GM12878 (cell line): ENCODE measurements at regions not wholly inside any gene's neighbourhood (a gene's known extent, or its start where the extent isn't known, plus 50 kb on each side); places are given as distances from the start of the nearest gene placed in this dataset.

Source experiments
- ATAC-seq: fragments of 200-7000 bp; cut with Tn5 transposase; 3 replicates; pipeline ENCODE4 v1.9.1; 2020; ENCODE audit warnings: mild to moderate bottlenecking, moderate library complexity
- BruUV-seq: library from RNA; stranded (reverse); fragments of 400-500 nt; replicated peaks from 2 replicates; lab custom pipeline; 2021; lab: Mats Ljungman, UMichigan
- CTCF ChIA-PET: fragments of 300-600 bp; sonication (Branson Sonifier 250); formaldehyde crosslinking; extraction: SDS; loops from one replicate; lab custom pipeline; 2021; ENCODE audit warnings: inconsistent platforms; lab: Yijun Ruan, JAX
- POLR2A ChIA-PET: fragments of 350-600 bp; formaldehyde crosslinking; extraction: SDS; loops from one replicate; lab custom pipeline; 2021; ENCODE audit warnings: inconsistent platforms; lab: Charles Lee
- RAD21 ChIA-PET: fragments of 300-600 bp; sonication (Branson Sonifier 250); formaldehyde crosslinking; loops from one replicate; lab custom pipeline; 2023; ENCODE audit warnings: antibody characterized with exemption; ENCODE audit not compliant: unreplicated experiment; lab: Charles Lee
- SMC1A ChIA-PET: fragments of 300-600 bp; sonication (Branson Sonifier 250); formaldehyde crosslinking; loops from one replicate; lab custom pipeline; 2023; ENCODE audit not compliant: unreplicated experiment, uncharacterized antibody; lab: Charles Lee
- DNase-seq: peaks from one replicate; pipeline ENCODE4 v3.0.0-alpha.2; 2011; ENCODE audit warnings: low read depth, low spot score
- FAIRE-seq: peaks from 3 replicates; lab custom pipeline; 2011; peaks lifted over from hg19 to GRCh38; lab: Jason Lieb, UNC
- H2AFZ ChIP-seq: 2 replicates; pipeline ENCODE4 v1.6.0; 2011; ENCODE audit warnings: low read depth, low read length, control low read depth; ENCODE audit not compliant: control insufficient read depth
- H3K27ac ChIP-seq: 2 replicates; pipeline ENCODE4 v1.5.1; 2011; ENCODE audit warnings: control low read depth; ENCODE audit not compliant: control insufficient read depth, insufficient read depth
- H3K27me3 ChIP-seq, 2 experiments: replicated peaks in 1 of 2; 2 replicates each; pipeline versions ENCODE4 v1.6.0 to v1.6.1; 2011; ENCODE audit warnings: low read length in 1 of 2; ENCODE audit not compliant: control insufficient read depth in 2 of 2, insufficient read depth in 2 of 2
- H3K36me3 ChIP-seq, 2 experiments: 2 replicates each; pipeline ENCODE4 v1.5.1; 2011; ENCODE audit warnings: low read length in 1 of 2; ENCODE audit not compliant: control insufficient read depth in 2 of 2, insufficient read depth in 2 of 2
- H3K4me1 ChIP-seq: 2 replicates; pipeline ENCODE4 v1.6.1; 2011; ENCODE audit warnings: mild to moderate bottlenecking, low read length, moderate library complexity, mixed read lengths; ENCODE audit not compliant: control insufficient read depth, insufficient read depth
- H3K4me2 ChIP-seq: 2 replicates; pipeline ENCODE4 v1.6.0; 2011; ENCODE audit warnings: control low read depth; ENCODE audit not compliant: control insufficient read depth, insufficient read depth
- H3K4me3 ChIP-seq: fragments of 200-600 bp; sonication (generic); 2 replicates; pipeline ENCODE4 v1.5.1; 2016
- H3K79me2 ChIP-seq: 2 replicates; pipeline ENCODE4 v1.6.0; 2011; ENCODE audit warnings: low read length; ENCODE audit not compliant: control insufficient read depth, insufficient read depth
- H3K9ac ChIP-seq: 2 replicates; pipeline ENCODE4 v1.8.0; 2011; ENCODE audit warnings: low read length, control low read depth, mixed read lengths; ENCODE audit not compliant: control insufficient read depth, insufficient read depth
- H3K9me3 ChIP-seq: replicated peaks from 3 replicates; pipeline ENCODE4 v1.5.1; 2011; ENCODE audit warnings: mild to moderate bottlenecking, low read length; ENCODE audit not compliant: control insufficient read depth, insufficient read depth
- H4K20me1 ChIP-seq: 2 replicates; pipeline ENCODE4 v1.6.0; 2011; ENCODE audit not compliant: control insufficient read depth, insufficient read depth
- BCL11A ChIP-seq: IDR thresholded peaks from 2 replicates; pipeline ENCODE4 v1.6.1; 2011; ENCODE audit warnings: low read depth, low read length
- CEBPB ChIP-seq, 2 experiments: fragments of 150-350 bp in 1 of 2; IDR thresholded peaks; 2 replicates each; pipeline ENCODE4 v1.6.1; 2012 to 2014; ENCODE audit warnings: low read depth in 2 of 2, low read length in 2 of 2, borderline replicate concordance in 1 of 2, inconsistent platforms in 1 of 2
- CHD1 ChIP-seq: IDR thresholded peaks from 2 replicates; pipeline ENCODE4 v1.6.1; 2012; ENCODE audit warnings: low read depth, low read length, improper control_type of control experiment
- MTA2 ChIP-seq: fragments of 450-650 bp; IDR thresholded peaks from 2 replicates; pipeline ENCODE4 v1.6.1; 2016; ENCODE audit warnings: low read depth, mild to moderate bottlenecking, moderate library complexity
- SIN3A ChIP-seq: IDR thresholded peaks from 2 replicates; pipeline ENCODE4 v1.6.1; 2012; ENCODE audit warnings: low read depth, low read length, improper control_type of control experiment
- TCF12 ChIP-seq: IDR thresholded peaks from 2 replicates; pipeline ENCODE4 v1.6.1; 2011; ENCODE audit warnings: low read depth, mild to moderate bottlenecking, low read length
- YY1 ChIP-seq: IDR thresholded peaks from 2 replicates; pipeline ENCODE4 v1.6.1; 2011; ENCODE audit warnings: low read depth, mild to moderate bottlenecking, low read length
- ZBTB40 ChIP-seq: fragments of 450-650 bp; IDR thresholded peaks from 2 replicates; pipeline ENCODE4 v1.6.1; 2016; ENCODE audit warnings: mild to moderate bottlenecking, moderate library complexity, borderline replicate concordance
- ZSCAN29 ChIP-seq: fragments of 450-650 bp; IDR thresholded peaks from 2 replicates; pipeline ENCODE4 v1.6.1; 2017; ENCODE audit warnings: mild to moderate bottlenecking, moderate library complexity
- WGBS: methylation state at CpG from one replicate; pipeline ENCODE4 v1.1.6; 2016; ENCODE audit warnings: low lambda C conversion rate; ENCODE audit not compliant: insufficient replicate concordance, insufficient coverage; ENCODE audit errors: missing lambda C conversion rate; 5-methylcytosine and 5-hydroxymethylcytosine counted together
- in situ Hi-C: fragments of 300-500 bp; cut with MboI; formaldehyde crosslinking; loops from 9 replicates; pipeline ENCODE4 v1.14.3; 2018; ENCODE audit warnings: mixed read lengths
- intact Hi-C: fragments of 100-400 bp; cut with micrococcal nuclease; formaldehyde crosslinking; loops from one replicate; pipeline ENCODE4 v1.14.2; 2022; ENCODE audit not compliant: unreplicated experiment

- in situ Hi-C loops = no loop called here
- Histone ChIP-seq H3K9ac (no peak overlapping the region), H3K9me3 (no peaks in the 10 kb centered on the region), H3K4me3 (no peak overlapping the region), H2AFZ (no peak overlapping the region), H3K79me2 (no peaks in the 10 kb centered on the region)
- no peak for DNase-seq
- intact Hi-C loops = no loop called here
- TF ChIP-seq ZBTB40 (no peak), MTA2 (no peak), SIN3A (no peak), YY1 (no peak), ZSCAN29 (no peak), CHD1 (no peak), CEBPB (IDR thresholded peaks at IDR 0.05; ENCODE audit: borderline replicate concordance in 1 of 2, low read depth in 2 of 2, low read length in 2 of 2) (no peak), TCF12 (no peak), BCL11A (no peak)
- TF ChIP-seq, all 136 proteins: peak for 0
- no peak for FAIRE-seq
- H3K27ac ChIP-seq = no peak overlapping the region
- no peaks in the 10 kb centered on the region; a peak in 1 of 4 replicates for H3K27me3 ChIP-seq
- ChIA-PET SMC1A (no interaction called here), CTCF (no interaction called here), RAD21 (no interaction called here), POLR2A (no interaction called here)
- no peaks in the 10 kb centered on the region for H3K4me1 ChIP-seq
- WGBS = 0% methylated on average over 3 of the region's 3 CpGs
- ATAC-seq = no peak
- no TSS peak for BruUV-seq
- no peaks in the 10 kb centered on the region for H4K20me1 ChIP-seq
- no peak overlapping the region for H3K4me2 ChIP-seq
- H3K36me3 ChIP-seq = no peaks in the 10 kb centered on the region
Observed at GRCh38 chr5:103674739-103675138, 112.2 kb upstream of the NUDT12 start.
